ENCODE measurements at regions not wholly inside any gene's neighbourhood (a gene's known extent, or its start where the extent isn't known, plus 50 kb on each side); places are given as distances from the start of the nearest gene placed in this dataset.

DNA sequence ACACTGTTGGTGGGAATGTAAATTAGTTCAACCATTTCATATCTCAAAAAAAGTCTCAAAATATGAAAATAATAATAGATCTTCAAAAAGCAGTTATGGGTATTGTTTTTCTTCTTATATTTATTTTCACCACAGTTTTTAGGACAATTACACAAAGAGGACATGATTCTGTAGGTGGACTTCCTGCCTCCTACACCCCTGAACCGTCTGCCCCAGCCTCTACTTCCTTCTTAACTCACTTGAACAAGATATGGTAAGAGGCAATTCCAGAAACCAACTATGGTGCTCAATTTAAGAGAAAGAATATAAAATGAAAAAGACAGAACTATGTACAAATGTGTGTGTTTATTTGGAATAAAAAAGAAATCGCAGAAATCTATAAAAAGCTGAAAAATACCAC is 74.1 kb upstream of the MON1B start (continued):
- TF ChIP-seq, protein P1, sequence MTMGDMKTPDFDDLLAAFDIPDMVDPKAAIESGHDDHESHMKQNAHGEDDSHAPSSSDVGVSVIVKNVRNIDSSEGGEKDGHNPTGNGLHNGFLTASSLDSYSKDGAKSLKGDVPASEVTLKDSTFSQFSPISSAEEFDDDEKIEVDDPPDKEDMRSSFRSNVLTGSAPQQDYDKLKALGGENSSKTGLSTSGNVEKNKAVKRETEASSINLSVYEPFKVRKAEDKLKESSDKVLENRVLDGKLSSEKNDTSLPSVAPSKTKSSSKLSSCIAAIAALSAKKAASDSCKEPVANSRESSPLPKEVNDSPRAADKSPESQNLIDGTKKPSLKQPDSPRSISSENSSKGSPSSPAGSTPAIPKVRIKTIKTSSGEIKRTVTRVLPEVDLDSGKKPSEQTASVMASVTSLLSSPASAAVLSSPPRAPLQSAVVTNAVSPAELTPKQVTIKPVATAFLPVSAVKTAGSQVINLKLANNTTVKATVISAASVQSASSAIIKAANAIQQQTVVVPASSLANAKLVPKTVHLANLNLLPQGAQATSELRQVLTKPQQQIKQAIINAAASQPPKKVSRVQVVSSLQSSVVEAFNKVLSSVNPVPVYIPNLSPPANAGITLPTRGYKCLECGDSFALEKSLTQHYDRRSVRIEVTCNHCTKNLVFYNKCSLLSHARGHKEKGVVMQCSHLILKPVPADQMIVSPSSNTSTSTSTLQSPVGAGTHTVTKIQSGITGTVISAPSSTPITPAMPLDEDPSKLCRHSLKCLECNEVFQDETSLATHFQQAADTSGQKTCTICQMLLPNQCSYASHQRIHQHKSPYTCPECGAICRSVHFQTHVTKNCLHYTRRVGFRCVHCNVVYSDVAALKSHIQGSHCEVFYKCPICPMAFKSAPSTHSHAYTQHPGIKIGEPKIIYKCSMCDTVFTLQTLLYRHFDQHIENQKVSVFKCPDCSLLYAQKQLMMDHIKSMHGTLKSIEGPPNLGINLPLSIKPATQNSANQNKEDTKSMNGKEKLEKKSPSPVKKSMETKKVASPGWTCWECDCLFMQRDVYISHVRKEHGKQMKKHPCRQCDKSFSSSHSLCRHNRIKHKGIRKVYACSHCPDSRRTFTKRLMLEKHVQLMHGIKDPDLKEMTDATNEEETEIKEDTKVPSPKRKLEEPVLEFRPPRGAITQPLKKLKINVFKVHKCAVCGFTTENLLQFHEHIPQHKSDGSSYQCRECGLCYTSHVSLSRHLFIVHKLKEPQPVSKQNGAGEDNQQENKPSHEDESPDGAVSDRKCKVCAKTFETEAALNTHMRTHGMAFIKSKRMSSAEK (CRISPR knock-in tag; IDR thresholded peaks at IDR 0.05; ENCODE audit: borderline replicate concordance) = no peak
- TF ChIP-seq SP1 (CRISPR knock-in tag; conservative IDR thresholded peaks at IDR 0.05) = no peak
- TF ChIP-seq NFATC4 (CRISPR knock-in tag; IDR thresholded peaks at IDR 0.05) = no peak

GRCh38 chr16:77117707-77118106 is 73.3 kb upstream of the MON1B start:
- H3K4me1 Mint-ChIP-seq = no peaks in the 10 kb centered on the region
- peaks cover 45% of the 10 kb centered on the region for H3K9me3 Mint-ChIP-seq
- H3K36me3 Mint-ChIP-seq = peaks cover 8% of the 10 kb centered on the region; the same call in 1 of the 2 replicates
- TF ChIP-seq SOX15 (CRISPR knock-in tag; IDR thresholded peaks at IDR 0.05) (no peak), GRHL2 (CRISPR knock-in tag; IDR thresholded peaks at IDR 0.05; ENCODE audit: insufficient replicate concordance, severe bottlenecking) (no peak), CREM (CRISPR knock-in tag; IDR thresholded peaks at IDR 0.05) (no peak), GTF2I (CRISPR knock-in tag; conservative IDR thresholded peaks at IDR 0.05) (no peak), STAT6 (CRISPR knock-in tag; conservative IDR thresholded peaks at IDR 0.05; ENCODE audit: low read depth) (no peak), ZBTB21 (CRISPR knock-in tag; IDR thresholded peaks at IDR 0.05; ENCODE audit: borderline replicate concordance) (no peak), FOXK1 (CRISPR knock-in tag; IDR thresholded peaks at IDR 0.05) (no peak), ATF1 (CRISPR knock-in tag; IDR thresholded peaks at IDR 0.05) (no peak), ESRRA (CRISPR knock-in tag; IDR thresholded peaks at IDR 0.05; ENCODE audit: borderline replicate concordance) (no peak), ELF4 (CRISPR knock-in tag; IDR thresholded peaks at IDR 0.05; ENCODE audit: low read depth) (no peak), CREB1 (CRISPR knock-in tag; IDR thresholded peaks at IDR 0.05) (no peak), ZNF396 (CRISPR knock-in tag; IDR thresholded peaks at IDR 0.05; ENCODE audit: borderline replicate concordance) (no peak)
- TF ChIP-seq, protein P2, sequence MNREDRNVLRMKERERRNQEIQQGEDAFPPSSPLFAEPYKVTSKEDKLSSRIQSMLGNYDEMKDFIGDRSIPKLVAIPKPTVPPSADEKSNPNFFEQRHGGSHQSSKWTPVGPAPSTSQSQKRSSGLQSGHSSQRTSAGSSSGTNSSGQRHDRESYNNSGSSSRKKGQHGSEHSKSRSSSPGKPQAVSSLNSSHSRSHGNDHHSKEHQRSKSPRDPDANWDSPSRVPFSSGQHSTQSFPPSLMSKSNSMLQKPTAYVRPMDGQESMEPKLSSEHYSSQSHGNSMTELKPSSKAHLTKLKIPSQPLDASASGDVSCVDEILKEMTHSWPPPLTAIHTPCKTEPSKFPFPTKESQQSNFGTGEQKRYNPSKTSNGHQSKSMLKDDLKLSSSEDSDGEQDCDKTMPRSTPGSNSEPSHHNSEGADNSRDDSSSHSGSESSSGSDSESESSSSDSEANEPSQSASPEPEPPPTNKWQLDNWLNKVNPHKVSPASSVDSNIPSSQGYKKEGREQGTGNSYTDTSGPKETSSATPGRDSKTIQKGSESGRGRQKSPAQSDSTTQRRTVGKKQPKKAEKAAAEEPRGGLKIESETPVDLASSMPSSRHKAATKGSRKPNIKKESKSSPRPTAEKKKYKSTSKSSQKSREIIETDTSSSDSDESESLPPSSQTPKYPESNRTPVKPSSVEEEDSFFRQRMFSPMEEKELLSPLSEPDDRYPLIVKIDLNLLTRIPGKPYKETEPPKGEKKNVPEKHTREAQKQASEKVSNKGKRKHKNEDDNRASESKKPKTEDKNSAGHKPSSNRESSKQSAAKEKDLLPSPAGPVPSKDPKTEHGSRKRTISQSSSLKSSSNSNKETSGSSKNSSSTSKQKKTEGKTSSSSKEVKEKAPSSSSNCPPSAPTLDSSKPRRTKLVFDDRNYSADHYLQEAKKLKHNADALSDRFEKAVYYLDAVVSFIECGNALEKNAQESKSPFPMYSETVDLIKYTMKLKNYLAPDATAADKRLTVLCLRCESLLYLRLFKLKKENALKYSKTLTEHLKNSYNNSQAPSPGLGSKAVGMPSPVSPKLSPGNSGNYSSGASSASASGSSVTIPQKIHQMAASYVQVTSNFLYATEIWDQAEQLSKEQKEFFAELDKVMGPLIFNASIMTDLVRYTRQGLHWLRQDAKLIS (CRISPR knock-in tag; IDR thresholded peaks at IDR 0.05; ENCODE audit: borderline replicate concordance) = no peak
- TF ChIP-seq, protein P3, sequence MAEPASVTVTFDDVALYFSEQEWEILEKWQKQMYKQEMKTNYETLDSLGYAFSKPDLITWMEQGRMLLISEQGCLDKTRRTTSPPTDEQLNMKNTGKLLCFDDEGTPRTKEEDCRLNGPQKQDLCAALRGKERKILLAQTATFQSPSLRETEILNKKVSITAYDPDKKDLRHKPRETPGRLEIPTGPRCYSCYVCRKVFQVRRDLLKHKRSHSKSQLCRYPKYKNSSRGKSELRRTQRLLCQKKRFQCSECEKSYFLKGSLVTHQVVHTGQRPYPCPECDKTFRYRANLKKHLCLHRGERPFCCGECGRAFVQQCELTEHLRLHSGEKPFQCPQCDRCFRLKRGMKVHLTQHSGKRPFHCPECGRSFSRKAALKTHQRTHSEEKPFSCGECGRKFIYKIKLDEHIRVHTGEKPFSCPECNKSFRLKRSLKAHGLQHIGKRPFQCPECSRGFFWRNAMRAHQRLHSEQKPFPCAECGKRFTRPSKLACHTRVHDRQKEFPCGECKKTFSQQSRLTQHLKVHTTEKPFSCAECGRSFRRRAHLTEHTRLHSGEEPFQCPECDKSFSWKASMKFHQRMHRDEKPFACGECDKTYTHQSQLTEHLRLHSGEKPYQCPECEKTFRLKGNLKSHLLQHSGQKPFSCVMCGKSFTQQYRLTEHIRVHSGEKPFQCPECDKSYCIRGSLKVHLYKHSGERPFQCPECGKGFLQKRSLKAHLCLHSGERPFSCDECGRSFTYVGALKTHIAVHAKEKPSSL (CRISPR knock-in tag; conservative IDR thresholded peaks at IDR 0.05) = no peak
- POLR2A ChIA-PET = no interaction called here
- no peak overlapping the region for H3K4me3 Mint-ChIP-seq
- no peaks in the 10 kb centered on the region; the same call in 1 of the 2 replicates for H3K27me3 Mint-ChIP-seq (ENCODE audit: low read depth)
- CTCF ChIA-PET = no interaction called here
- no peak overlapping the region for H3K27ac Mint-ChIP-seq
- no peak for ATAC-seq
- no peak for DNase-seq (ENCODE audit: low spot score)

Measured in WTC11 (cell line).